Chondrocyte (in vitro differentiated cells): ENCODE measurements at regions not wholly inside any gene's neighbourhood (a gene's known extent, or its start where the extent isn't known, plus 50 kb on each side); places are given as distances from the start of the nearest gene placed in this dataset.

Experiments
- DNase-seq: peaks from one replicate; pipeline ENCODE4 v3.0.0; 2021; ENCODE audit warnings: mixed read lengths, low spot score
- H3K27ac Mint-ChIP-seq: one replicate; pipeline ENCODE4 v1.8.0; 2021; ENCODE audit warnings: mild to moderate bottlenecking, moderate library complexity, mixed read lengths; ENCODE audit not compliant: unreplicated experiment
- H3K27me3 Mint-ChIP-seq: 2 replicates; pipeline ENCODE4 v1.8.0; 2021; ENCODE audit warnings: low read depth, mixed read lengths
- H3K36me3 Mint-ChIP-seq: 2 replicates; pipeline ENCODE4 v1.8.0; 2021; ENCODE audit warnings: low read depth, mixed read lengths
- H3K4me1 Mint-ChIP-seq: 2 replicates; pipeline ENCODE4 v1.8.0; 2021; ENCODE audit warnings: low read depth, mild to moderate bottlenecking, mixed read lengths
- H3K4me3 Mint-ChIP-seq: one replicate; pipeline ENCODE4 v1.8.0; 2021; ENCODE audit warnings: mild to moderate bottlenecking, moderate library complexity, mixed read lengths; ENCODE audit not compliant: unreplicated experiment
- H3K9me3 Mint-ChIP-seq: 2 replicates; pipeline ENCODE4 v1.8.0; 2021; ENCODE audit warnings: low read depth, mixed read lengths
- CTCF ChIP-seq: fragments of 200-600 bp; sonication (generic); IDR thresholded peaks from 2 replicates; pipeline ENCODE4 v1.5.0; 2021; ENCODE audit warnings: antibody characterized with exemption, mild to moderate bottlenecking, moderate library complexity

GRCh38 chr5:173764332-173765028 lies 123.7 kb upstream of the CPEB4 start:
- Mint-ChIP-seq H3K4me3 (no peak overlapping the region), H3K27ac (peak overlapping the region; percentile 95), H3K27me3 (no peaks in the 10 kb centered on the region), H3K4me1 (peaks cover 49% of the 10 kb centered on the region), H3K9me3 (no peaks in the 10 kb centered on the region), H3K36me3 (no peaks in the 10 kb centered on the region)
- no peak for TF ChIP-seq CTCF
- no peak for DNase-seq

- DNase-seq, result no peak
- H3K4me3 Mint-ChIP-seq, result no peak overlapping the region
- H3K27ac Mint-ChIP-seq, result peak overlapping the region; percentile 95
- no peaks in the 10 kb centered on the region for H3K9me3 Mint-ChIP-seq
- H3K36me3 Mint-ChIP-seq, result no peaks in the 10 kb centered on the region
- H3K27me3 Mint-ChIP-seq, result no peaks in the 10 kb centered on the region
- peaks cover 49% of the 10 kb centered on the region for H3K4me1 Mint-ChIP-seq
- TF ChIP-seq CTCF, result no peak
Observed at GRCh38 chr5:173765029-173765644, 123.0 kb upstream of the CPEB4 start.

- Mint-ChIP-seq H3K36me3 (no peaks in the 10 kb centered on the region), H3K4me3 (no peak overlapping the region), H3K4me1 (peaks cover 49% of the 10 kb centered on the region), H3K27ac (peak overlapping the region; percentile 86), H3K9me3 (no peaks in the 10 kb centered on the region), H3K27me3 (no peaks in the 10 kb centered on the region)
- TF ChIP-seq CTCF, result no peak
- DNase-seq, result no peak
Observed at GRCh38 chr5:173765661-173766060, 122.5 kb upstream of the CPEB4 start.

GRCh38 chr5:173767574-173768266 lies 120.4 kb upstream of the CPEB4 start:
- no peaks in the 10 kb centered on the region for H3K27me3 Mint-ChIP-seq
- no peaks in the 10 kb centered on the region for H3K9me3 Mint-ChIP-seq

More at GRCh38 chr5:173767574-173768266, 120.4 kb upstream of the CPEB4 start:
- no peak overlapping the region for H3K27ac Mint-ChIP-seq
- TF ChIP-seq CTCF, result no peak
- H3K36me3 Mint-ChIP-seq, result no peaks in the 10 kb centered on the region
- H3K4me3 Mint-ChIP-seq, result no peak overlapping the region
- peaks cover 38% of the 10 kb centered on the region for H3K4me1 Mint-ChIP-seq
- no peak for DNase-seq
